ENCODE measurements at regions not wholly inside any gene's neighbourhood (a gene's known extent, or its start where the extent isn't known, plus 50 kb on each side); places are given as distances from the start of the nearest gene placed in this dataset.
"Not testable (repeated sequence)": the region's sequence is repeated elsewhere in the genome, so short reads cannot be mapped to it uniquely, and the experiment has no call there.

DNA sequence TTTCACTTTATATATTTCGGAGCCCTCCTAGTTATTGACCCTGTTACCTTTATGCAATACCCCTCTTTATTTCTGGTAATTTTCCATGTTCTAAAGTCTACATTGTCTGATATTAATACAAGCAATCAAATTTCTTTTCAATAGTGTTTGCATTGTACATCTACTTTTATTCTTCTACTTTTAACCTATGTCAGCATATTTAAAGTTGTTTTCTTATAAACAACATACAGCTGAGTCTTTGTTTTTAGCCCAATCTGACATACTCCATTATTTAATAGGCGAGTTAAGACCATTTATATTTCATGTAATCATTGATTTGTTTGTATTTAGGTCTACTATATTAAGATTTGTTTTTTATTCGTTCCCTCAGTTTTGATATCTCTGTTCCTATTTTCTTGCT lies 108.5 kb upstream of the SPACA7 start:
- no peak overlapping the region for H3K4me3 ChIP-seq
- TF ChIP-seq, protein P1, sequence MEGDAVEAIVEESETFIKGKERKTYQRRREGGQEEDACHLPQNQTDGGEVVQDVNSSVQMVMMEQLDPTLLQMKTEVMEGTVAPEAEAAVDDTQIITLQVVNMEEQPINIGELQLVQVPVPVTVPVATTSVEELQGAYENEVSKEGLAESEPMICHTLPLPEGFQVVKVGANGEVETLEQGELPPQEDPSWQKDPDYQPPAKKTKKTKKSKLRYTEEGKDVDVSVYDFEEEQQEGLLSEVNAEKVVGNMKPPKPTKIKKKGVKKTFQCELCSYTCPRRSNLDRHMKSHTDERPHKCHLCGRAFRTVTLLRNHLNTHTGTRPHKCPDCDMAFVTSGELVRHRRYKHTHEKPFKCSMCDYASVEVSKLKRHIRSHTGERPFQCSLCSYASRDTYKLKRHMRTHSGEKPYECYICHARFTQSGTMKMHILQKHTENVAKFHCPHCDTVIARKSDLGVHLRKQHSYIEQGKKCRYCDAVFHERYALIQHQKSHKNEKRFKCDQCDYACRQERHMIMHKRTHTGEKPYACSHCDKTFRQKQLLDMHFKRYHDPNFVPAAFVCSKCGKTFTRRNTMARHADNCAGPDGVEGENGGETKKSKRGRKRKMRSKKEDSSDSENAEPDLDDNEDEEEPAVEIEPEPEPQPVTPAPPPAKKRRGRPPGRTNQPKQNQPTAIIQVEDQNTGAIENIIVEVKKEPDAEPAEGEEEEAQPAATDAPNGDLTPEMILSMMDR (IDR thresholded peaks at IDR 0.05; ENCODE audit: borderline replicate concordance): no peak

DNA sequence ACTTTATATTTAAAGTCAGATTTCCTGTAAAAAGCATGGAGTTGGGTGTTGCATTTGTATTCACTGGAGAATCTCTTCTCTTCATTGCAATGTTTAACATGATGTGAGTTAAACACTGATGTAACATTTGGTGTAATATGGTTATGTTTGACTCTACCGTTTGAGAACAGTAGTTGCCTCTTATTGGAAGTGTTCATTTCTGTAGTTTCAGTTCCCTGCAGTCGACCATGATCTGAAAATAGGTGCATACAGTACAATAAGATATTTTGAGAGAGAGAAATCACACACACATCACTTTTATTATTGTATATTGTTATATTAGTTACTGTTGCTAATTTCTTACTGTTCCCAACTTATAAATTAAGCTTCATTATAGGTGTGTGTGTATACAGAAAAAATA lies 105.2 kb upstream of the SPACA7 start:
- Histone ChIP-seq H3K27ac (replicated peaks) (no peak overlapping the region), H3K4me1 (no peaks in the 10 kb centered on the region), H3K9me3 (replicated peaks) (no peaks in the 10 kb centered on the region), H3K4me3 (no peak overlapping the region), H3K27me3 (ENCODE audit: low read depth) (peaks cover 31% of the 10 kb centered on the region), H3K36me3 (no peaks in the 10 kb centered on the region)
- intact Hi-C loops (cut with micrococcal nuclease): no loop called here
- no peak for DNase-seq
- TF ChIP-seq, protein P1 (IDR thresholded peaks at IDR 0.05; ENCODE audit: borderline replicate concordance): no peak

More for the DNA sequence above, 108.5 kb upstream of the SPACA7 start:
- Histone ChIP-seq H3K27me3 (ENCODE audit: low read depth) (peaks cover 30% of the 10 kb centered on the region), H3K4me1 (no peaks in the 10 kb centered on the region), H3K27ac (replicated peaks) (no peak overlapping the region), H3K9me3 (replicated peaks) (peaks cover 8% of the 10 kb centered on the region), H3K36me3 (no peaks in the 10 kb centered on the region)
- no peak for DNase-seq
- intact Hi-C loops (cut with micrococcal nuclease): no loop called here

DNA sequence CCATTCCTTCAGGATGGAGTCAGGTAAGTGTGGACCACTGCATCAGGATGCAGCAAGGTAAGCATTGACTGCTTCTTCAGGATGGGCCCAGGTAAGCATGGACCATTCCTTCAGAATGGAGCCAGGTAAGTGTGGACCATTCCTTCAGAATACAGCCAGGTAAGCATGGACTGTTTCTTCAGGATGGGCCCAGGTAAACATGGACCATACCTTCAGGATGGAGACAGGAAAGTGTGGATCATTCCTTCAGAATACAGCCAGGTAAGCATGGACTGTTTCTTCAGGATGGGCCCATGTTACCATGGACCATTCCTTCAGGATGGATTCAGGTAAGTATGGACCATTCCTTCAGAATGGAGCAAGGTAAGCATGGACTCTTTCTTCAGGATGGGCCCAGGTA lies 89.4 kb upstream of the SPACA7 start:
- H3K27ac ChIP-seq (replicated peaks); DNase-seq; H3K27me3 ChIP-seq (ENCODE audit: low read depth); H3K4me3 ChIP-seq; H3K4me1 ChIP-seq; intact Hi-C loops (cut with micrococcal nuclease); H3K36me3 ChIP-seq: not testable (repeated sequence)
- H3K9me3 ChIP-seq (replicated peaks): peaks cover 16% of the 10 kb centered on the region

DNA sequence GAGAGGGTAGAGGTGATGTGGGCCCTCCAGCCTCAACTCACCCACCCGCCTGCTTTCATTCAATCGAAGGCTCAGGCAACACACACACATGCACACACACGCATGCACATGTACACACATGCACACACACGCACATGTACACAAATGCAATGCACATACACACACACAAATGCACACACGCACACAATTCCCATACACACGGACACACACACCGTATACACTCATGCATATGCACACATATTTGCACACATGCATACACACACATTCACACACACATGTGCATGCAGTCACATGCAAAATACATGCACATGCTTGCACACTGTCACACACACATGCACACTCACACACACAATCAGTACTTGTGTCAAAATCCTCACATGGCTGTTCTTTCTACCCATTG lies 55.9 kb upstream of the SPACA7 start:
- H3K27me3 ChIP-seq (ENCODE audit: low read depth): peaks cover 33% of the 10 kb centered on the region
- H3K36me3 ChIP-seq: no peaks in the 10 kb centered on the region
- intact Hi-C loops (cut with micrococcal nuclease): no loop called here
- H3K4me1 ChIP-seq: no peaks in the 10 kb centered on the region
- peaks cover 4% of the 10 kb centered on the region for H3K9me3 ChIP-seq (replicated peaks)
- H3K4me3 ChIP-seq: no peak overlapping the region
- DNase-seq: no peak
- TF ChIP-seq, protein P1 (IDR thresholded peaks at IDR 0.05; ENCODE audit: borderline replicate concordance): no peak
- H3K27ac ChIP-seq (replicated peaks): no peak overlapping the region

DNA sequence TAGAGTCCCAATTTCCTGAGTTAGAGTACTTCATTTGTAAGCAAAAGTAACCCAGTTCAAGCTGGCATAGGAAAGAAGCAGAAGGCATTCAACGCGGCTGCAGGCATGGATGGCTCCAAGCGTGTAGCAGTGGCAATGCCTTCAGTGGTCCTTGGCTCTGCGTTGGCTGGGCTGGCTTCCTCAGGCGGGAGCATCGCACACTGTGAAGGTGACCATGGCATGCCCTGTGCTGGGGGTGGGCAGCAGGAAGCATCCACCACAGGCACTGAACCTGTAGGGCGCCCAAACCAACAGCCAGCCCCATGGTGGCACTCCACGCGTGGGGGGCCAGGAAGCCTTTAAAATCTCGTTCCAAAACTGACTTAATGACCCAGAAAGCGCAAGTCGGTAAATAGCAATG lies 53.6 kb upstream of the SPACA7 start:
- Histone ChIP-seq H3K36me3 (no peaks in the 10 kb centered on the region), H3K27me3 (ENCODE audit: low read depth) (peaks cover 26% of the 10 kb centered on the region), H3K4me3 (no peak overlapping the region), H3K4me1 (peaks cover 4% of the 10 kb centered on the region), H3K27ac (replicated peaks) (no peak overlapping the region), H3K9me3 (replicated peaks) (no peaks in the 10 kb centered on the region)
- DNase-seq: no peak
- TF ChIP-seq, protein P1 (IDR thresholded peaks at IDR 0.05; ENCODE audit: borderline replicate concordance): no peak
- intact Hi-C loops (cut with micrococcal nuclease): no loop called here

DNA sequence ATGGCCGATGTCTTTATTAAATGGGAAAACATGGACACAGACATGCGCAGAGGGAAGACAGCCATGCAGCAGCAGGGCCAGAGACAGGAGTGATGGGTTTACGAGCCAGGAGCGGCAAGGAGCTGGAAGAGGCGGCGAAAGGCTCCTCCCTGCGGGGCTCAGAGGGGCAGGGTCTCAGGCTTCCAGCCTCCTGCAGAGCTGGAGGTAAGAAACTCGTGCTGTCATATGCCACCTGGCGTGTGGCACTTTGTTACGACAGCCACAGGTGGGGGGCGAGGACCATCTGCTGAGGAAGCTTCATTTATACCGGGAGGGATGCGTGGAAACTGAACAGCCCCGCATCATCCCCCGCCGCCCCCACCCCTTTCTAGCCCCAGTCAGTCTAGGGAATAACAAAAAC lies 52.0 kb upstream of the SPACA7 start:
- Histone ChIP-seq H3K27ac (replicated peaks) (no peak overlapping the region), H3K4me3 (no peak overlapping the region), H3K9me3 (replicated peaks) (no peaks in the 10 kb centered on the region), H3K36me3 (no peaks in the 10 kb centered on the region), H3K27me3 (ENCODE audit: low read depth) (peaks cover 30% of the 10 kb centered on the region), H3K4me1 (peaks cover 4% of the 10 kb centered on the region)
- intact Hi-C loops (cut with micrococcal nuclease): no loop called here
- TF ChIP-seq, protein P1 (IDR thresholded peaks at IDR 0.05; ENCODE audit: borderline replicate concordance): no peak
- DNase-seq: no peak

Measured in left ventricle myocardium inferior (tissue), 1 donor.